ENCODE measurements at regions not wholly inside any gene's neighbourhood (a gene's known extent, or its start where the extent isn't known, plus 50 kb on each side); places are given as distances from the start of the nearest gene placed in this dataset.
A peak's percentile ranks its signal among the peaks of the same experiment; 100 is the strongest.

- H3K27ac ChIP-seq: no peak overlapping the region
- H4K20me1 ChIP-seq: no peaks in the 10 kb centered on the region
- no peaks in the 10 kb centered on the region for H3K36me3 ChIP-seq
- no peaks in the 10 kb centered on the region for H3K27me3 ChIP-seq
- no peaks in the 10 kb centered on the region for H3K9me3 ChIP-seq (replicated peaks in 1 of 11)
- TF ChIP-seq Cebpa-rat (IDR thresholded peaks at IDR 0.05): no peak
- no peak overlapping the region for H3K9ac ChIP-seq
- H3K4me2 ChIP-seq: peak overlapping the region in 6 of 11 experiments; percentile 6 to 42 (median 22); a peak in 6 of 22 replicates
- H3K4me1 ChIP-seq: peaks cover 0 to 11% (median 6%) of the 10 kb centered on the region in 10 experiments; a peak in 9 of 20 replicates
- H3K4me3 ChIP-seq: no peak overlapping the region
These were observed 131.8 kb downstream of the NEDD1 start for GRCh38 chr12:97038834-97039233.

GRCh38 chr12:97046901-97047300 is 139.8 kb downstream of the NEDD1 start:
- Histone ChIP-seq H3K4me2 (no peak overlapping the region), H3K27me3 (no peaks in the 10 kb centered on the region), H4K20me1 (no peaks in the 10 kb centered on the region), H3K36me3 (no peaks in the 10 kb centered on the region), H3K9me3 (replicated peaks in 1 of 11) (no peaks in the 10 kb centered on the region; a peak in 1 of 22 replicates), H3K9ac (no peak overlapping the region), H3K4me1 (peaks cover 0 to 16% (median 7%) of the 10 kb centered on the region in 10 experiments; a peak in 7 of 20 replicates), H3K4me3 (no peak overlapping the region), H3K27ac (no peak overlapping the region)
- TF ChIP-seq Cebpa-rat (IDR thresholded peaks at IDR 0.05): no peak

- H3K27me3 ChIP-seq: no peaks in the 10 kb centered on the region
- no peak overlapping the region for H3K4me2 ChIP-seq
- H4K20me1 ChIP-seq: no peaks in the 10 kb centered on the region
- H3K9ac ChIP-seq: no peak overlapping the region
- H3K27ac ChIP-seq: no peak overlapping the region
- no peaks in the 10 kb centered on the region; a peak in 1 of 22 replicates for H3K9me3 ChIP-seq (replicated peaks in 1 of 11)
- no peaks in the 10 kb centered on the region for H3K36me3 ChIP-seq
- H3K4me3 ChIP-seq: no peak overlapping the region
- no peak for TF ChIP-seq Cebpa-rat (IDR thresholded peaks at IDR 0.05)
- H3K4me1 ChIP-seq: peaks cover 0 to 16% (median 7%) of the 10 kb centered on the region in 10 experiments; a peak in 7 of 20 replicates
These were observed 140.3 kb downstream of the NEDD1 start for GRCh38 chr12:97047361-97047760.

- H3K36me3 ChIP-seq: no peaks in the 10 kb centered on the region
- H4K20me1 ChIP-seq: no peaks in the 10 kb centered on the region
- H3K4me3 ChIP-seq: no peak overlapping the region
- peaks cover 0 to 16% (median 7%) of the 10 kb centered on the region in 10 experiments; a peak in 7 of 20 replicates for H3K4me1 ChIP-seq
- H3K27me3 ChIP-seq: no peaks in the 10 kb centered on the region
- peak overlapping the region in 8 of 11 experiments; percentile 1 to 58 (median 35); a peak in 10 of 22 replicates for H3K4me2 ChIP-seq
- no peak overlapping the region; a peak in 2 of 22 replicates for H3K27ac ChIP-seq
- H3K9me3 ChIP-seq (replicated peaks in 1 of 11): no peaks in the 10 kb centered on the region; a peak in 1 of 22 replicates
- no peak overlapping the region for H3K9ac ChIP-seq
- no peak for TF ChIP-seq Cebpa-rat (IDR thresholded peaks at IDR 0.05)
These were observed 141.5 kb downstream of the NEDD1 start for GRCh38 chr12:97048421-97049035.

GRCh38 chr12:97050509-97050908 is 143.5 kb downstream of the NEDD1 start:
- Histone ChIP-seq H3K27me3 (no peaks in the 10 kb centered on the region), H3K4me2 (no peak overlapping the region), H3K4me3 (no peak overlapping the region), H3K36me3 (no peaks in the 10 kb centered on the region), H4K20me1 (no peaks in the 10 kb centered on the region), H3K9me3 (replicated peaks in 1 of 11) (no peaks in the 10 kb centered on the region; a peak in 1 of 22 replicates), H3K27ac (no peak overlapping the region), H3K9ac (no peak overlapping the region), H3K4me1 (peaks cover 0 to 9% (median 7%) of the 10 kb centered on the region in 10 experiments; a peak in 7 of 20 replicates)
- no peak for TF ChIP-seq Cebpa-rat (IDR thresholded peaks at IDR 0.05)

- H3K27ac ChIP-seq: no peak overlapping the region
- H4K20me1 ChIP-seq: no peaks in the 10 kb centered on the region
- no peaks in the 10 kb centered on the region for H3K27me3 ChIP-seq
- H3K4me2 ChIP-seq: no peak overlapping the region
- peaks cover 0 to 9% (median 7%) of the 10 kb centered on the region in 10 experiments; a peak in 7 of 20 replicates for H3K4me1 ChIP-seq
- no peak overlapping the region for H3K9ac ChIP-seq
- TF ChIP-seq Cebpa-rat (IDR thresholded peaks at IDR 0.05): no peak
- peaks cover 0 to 6% (median 5%) of the 10 kb centered on the region in 11 experiments; a peak in 4 of 22 replicates for H3K9me3 ChIP-seq (replicated peaks in 1 of 11)
- H3K4me3 ChIP-seq: no peak overlapping the region
- H3K36me3 ChIP-seq: no peaks in the 10 kb centered on the region
These were observed 144.3 kb downstream of the NEDD1 start for GRCh38 chr12:97051341-97051740.

DNA sequence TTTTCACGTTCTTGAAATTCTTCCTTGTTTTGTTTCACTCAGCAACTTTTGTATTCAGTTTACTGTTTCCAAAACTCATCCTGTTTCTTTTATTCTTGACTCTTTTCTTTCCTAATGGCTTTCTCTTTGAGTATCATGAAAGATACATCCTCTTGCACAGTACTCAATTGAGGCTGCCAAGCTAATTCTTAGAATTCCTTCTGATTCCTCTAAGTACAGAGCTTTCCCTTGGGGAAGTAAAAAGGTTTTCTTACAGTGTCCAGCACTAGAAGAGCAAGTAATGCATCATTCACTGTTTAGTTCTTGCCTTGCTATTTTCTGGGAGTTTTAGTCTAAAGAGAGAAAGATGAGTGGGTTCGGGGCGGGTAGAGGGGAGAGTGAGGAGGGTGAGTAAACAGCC is 154.1 kb downstream of the NEDD1 start:
- no peak overlapping the region for H3K4me3 ChIP-seq
- no peaks in the 10 kb centered on the region for H3K4me1 ChIP-seq
- no peak overlapping the region for H3K27ac ChIP-seq
- H3K9ac ChIP-seq: no peak overlapping the region
- TF ChIP-seq Cebpa-rat (IDR thresholded peaks at IDR 0.05): no peak
- no peaks in the 10 kb centered on the region for H4K20me1 ChIP-seq
- peaks cover 0 to 12% (median 7%) of the 10 kb centered on the region in 11 experiments; a peak in 9 of 22 replicates for H3K9me3 ChIP-seq (replicated peaks in 1 of 11)
- H3K36me3 ChIP-seq: no peaks in the 10 kb centered on the region
- H3K4me2 ChIP-seq: no peak overlapping the region
- H3K27me3 ChIP-seq: no peaks in the 10 kb centered on the region

DNA sequence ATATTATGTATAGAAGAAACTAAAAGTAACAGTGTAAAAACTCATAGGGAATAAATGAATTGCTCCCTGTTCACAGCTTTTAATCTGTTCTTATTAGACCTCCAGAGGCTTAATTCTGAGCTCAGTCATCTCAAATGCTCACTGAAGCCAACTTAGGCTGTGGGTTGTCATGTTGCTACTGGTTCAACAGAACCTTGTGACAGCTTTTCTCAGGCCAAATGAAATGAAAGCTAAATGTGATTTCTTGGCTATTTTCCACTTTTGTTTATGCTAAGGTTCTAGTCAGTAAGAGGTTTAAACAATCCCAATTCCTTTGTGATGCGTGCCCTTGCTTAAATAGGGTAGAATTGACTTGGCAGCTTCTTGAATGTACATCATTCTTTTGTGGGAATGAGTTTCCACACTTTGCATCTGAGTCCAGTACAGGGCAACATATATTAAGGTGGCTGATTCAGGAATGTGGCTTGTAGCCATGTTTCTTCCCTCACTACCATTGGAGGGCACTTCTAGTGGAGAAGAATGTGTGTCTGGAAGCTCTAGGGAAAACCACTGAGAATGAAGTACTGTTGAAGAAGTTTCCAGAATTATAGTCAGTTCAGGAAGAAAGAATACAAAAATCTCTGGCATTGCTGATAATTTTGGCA is 156.4 kb downstream of the NEDD1 start:
- Histone ChIP-seq H3K36me3 (no peaks in the 10 kb centered on the region), H3K27ac (no peak overlapping the region), H3K4me1 (no peaks in the 10 kb centered on the region; a peak in 1 of 20 replicates), H3K9ac (no peak overlapping the region), H3K9me3 (replicated peaks in 1 of 11) (no peaks in the 10 kb centered on the region), H3K4me2 (no peak overlapping the region), H3K4me3 (no peak overlapping the region), H3K27me3 (no peaks in the 10 kb centered on the region), H4K20me1 (no peaks in the 10 kb centered on the region)
- TF ChIP-seq Cebpa-rat (IDR thresholded peaks at IDR 0.05): no peak

DNA sequence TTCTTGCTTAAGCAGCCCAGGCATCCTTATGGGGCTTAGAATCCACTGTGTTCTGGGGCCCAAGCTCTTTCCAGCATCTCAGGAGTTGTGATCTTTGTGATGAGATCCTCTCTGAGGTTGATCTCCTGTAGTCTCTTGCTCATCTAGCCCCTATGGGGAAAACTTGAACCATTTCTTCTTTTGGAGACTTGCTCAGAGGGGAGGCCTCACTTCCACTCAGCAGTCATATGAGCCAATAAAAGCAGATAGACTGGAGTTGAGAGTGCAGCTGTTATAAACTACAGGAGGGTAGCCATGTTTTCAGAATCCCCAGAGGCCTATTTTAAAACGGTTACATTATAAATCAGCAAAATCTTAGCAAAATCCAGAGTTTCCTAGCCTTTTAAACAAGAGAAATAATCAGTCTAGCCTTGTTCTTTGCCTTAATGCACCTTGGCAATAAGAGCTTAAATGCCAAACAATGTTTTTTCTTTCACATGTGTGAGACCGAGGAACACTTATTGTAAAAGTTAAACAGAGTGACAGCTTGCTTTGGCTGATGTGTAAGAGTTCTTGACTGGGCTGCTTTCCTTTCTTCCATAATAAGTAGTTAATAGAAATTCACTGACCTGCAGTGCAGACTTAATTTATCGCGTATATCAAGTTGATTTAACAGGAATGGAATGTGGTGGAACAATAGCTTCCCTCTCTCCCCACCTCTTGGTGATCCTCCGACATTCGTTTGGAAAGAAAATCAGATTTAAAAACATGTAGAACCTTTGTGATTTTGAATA is 168.3 kb downstream of the NEDD1 start:
- Histone ChIP-seq H3K4me3 (no peak overlapping the region), H3K9ac (no peak overlapping the region), H3K4me1 (peaks cover 0 to 5% (median 0%) of the 10 kb centered on the region in 10 experiments; a peak in 2 of 20 replicates), H3K27me3 (no peaks in the 10 kb centered on the region), H3K9me3 (replicated peaks in 1 of 11) (0 out of 22 replicates have a peak, but pooled peaks cover 0 to 5% (median 0%) of the 10 kb centered on the region in 11 experiments), H4K20me1 (no peaks in the 10 kb centered on the region), H3K4me2 (no peak overlapping the region), H3K27ac (no peak overlapping the region), H3K36me3 (no peaks in the 10 kb centered on the region)
- TF ChIP-seq Cebpa-rat (IDR thresholded peaks at IDR 0.05): no peak

Measured in BLaER1 treated with 17β-estradiol and CSF1 and Interleukin-3, amounts not matched to agents 10 nM and 100 nM (cell line).